Kidney epithelial cell (primary cell): ENCODE measurements at regions not wholly inside any gene's neighbourhood (a gene's known extent, or its start where the extent isn't known, plus 50 kb on each side); places are given as distances from the start of the nearest gene placed in this dataset.

Source experiments
- DNase-seq: peaks from one replicate; pipeline ENCODE4 v3.0.0-alpha.2; 2010; ENCODE audit warnings: low read depth
- H3K27me3 ChIP-seq: 2 replicates; pipeline ENCODE4 v1.6.0; 2011; ENCODE audit warnings: low read length; ENCODE audit not compliant: control insufficient read depth, insufficient read depth
- H3K36me3 ChIP-seq: 2 replicates; pipeline ENCODE4 v1.5.1; 2011; ENCODE audit warnings: low read length; ENCODE audit not compliant: control insufficient read depth, insufficient read depth
- H3K4me3 ChIP-seq: 2 replicates; pipeline ENCODE4 v1.5.1; 2011; ENCODE audit warnings: low read depth, mild to moderate bottlenecking, control low read depth, low read length
- CTCF ChIP-seq: IDR thresholded peaks from 2 replicates; pipeline ENCODE4 v1.5.1; 2011; ENCODE audit warnings: mild to moderate bottlenecking, moderate library complexity, low read length, control low read depth, inconsistent platforms; ENCODE audit not compliant: insufficient read depth, poor library complexity, severe bottlenecking

DNA sequence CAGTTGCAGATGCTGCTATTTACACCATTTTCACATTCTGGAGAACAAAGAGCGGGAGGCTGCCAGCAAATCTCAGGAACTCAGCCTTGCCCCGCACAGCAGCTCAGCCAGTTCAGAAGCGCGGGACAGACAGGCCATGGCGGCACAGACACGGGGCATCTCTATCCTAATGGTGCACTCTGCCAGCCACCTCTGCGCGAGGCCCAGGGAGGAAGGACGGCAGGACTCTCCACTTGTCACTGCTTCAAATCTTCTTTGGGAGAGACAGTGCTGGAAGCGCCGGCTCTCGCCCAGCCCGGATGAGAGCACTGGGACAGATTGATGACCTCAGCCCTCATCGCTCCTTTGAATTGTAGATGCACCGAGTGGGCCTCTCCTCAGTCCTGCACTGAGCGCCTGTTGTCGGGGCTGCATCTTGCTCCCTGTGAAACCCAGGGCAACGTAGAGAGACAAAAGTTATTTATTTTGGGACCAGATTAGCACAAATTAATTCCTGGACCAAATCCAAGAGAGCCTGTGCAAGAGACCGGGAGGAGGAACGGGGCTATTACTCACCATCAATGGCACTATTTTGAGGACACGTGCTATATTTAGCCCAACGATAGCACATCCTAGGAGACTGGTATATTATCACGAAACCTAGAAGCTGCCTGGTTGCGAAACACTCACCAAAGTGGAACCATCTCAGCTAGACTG, 211.4 kb upstream of the SMIM21 start:
- TF ChIP-seq CTCF: no peak

GRCh38 chr18:75638223-75638775, 210.8 kb upstream of the SMIM21 start:
- DNase-seq: no peak
- H3K4me3 ChIP-seq: no peak overlapping the region
- no peak for TF ChIP-seq CTCF

More for the DNA sequence above, 211.4 kb upstream of the SMIM21 start:
- no peaks in the 10 kb centered on the region for H3K27me3 ChIP-seq
- no peak for DNase-seq
- no peaks in the 10 kb centered on the region for H3K36me3 ChIP-seq
- H3K4me3 ChIP-seq: no peak overlapping the region

GRCh38 chr18:75635096-75635495, 207.6 kb upstream of the SMIM21 start:
- no peak for DNase-seq
- Histone ChIP-seq H3K36me3 (no peaks in the 10 kb centered on the region), H3K27me3 (no peaks in the 10 kb centered on the region), H3K4me3 (no peak overlapping the region)
- TF ChIP-seq CTCF: no peak

More at GRCh38 chr18:75638223-75638775, 210.8 kb upstream of the SMIM21 start:
- Histone ChIP-seq H3K27me3 (no peaks in the 10 kb centered on the region), H3K36me3 (no peaks in the 10 kb centered on the region)

- Histone ChIP-seq H3K27me3 (no peaks in the 10 kb centered on the region), H3K4me3 (no peak overlapping the region), H3K36me3 (no peaks in the 10 kb centered on the region)
- no peak for TF ChIP-seq CTCF
- no peak for DNase-seq
Observed at GRCh38 chr18:75625966-75626365, 198.5 kb upstream of the SMIM21 start.

DNA sequence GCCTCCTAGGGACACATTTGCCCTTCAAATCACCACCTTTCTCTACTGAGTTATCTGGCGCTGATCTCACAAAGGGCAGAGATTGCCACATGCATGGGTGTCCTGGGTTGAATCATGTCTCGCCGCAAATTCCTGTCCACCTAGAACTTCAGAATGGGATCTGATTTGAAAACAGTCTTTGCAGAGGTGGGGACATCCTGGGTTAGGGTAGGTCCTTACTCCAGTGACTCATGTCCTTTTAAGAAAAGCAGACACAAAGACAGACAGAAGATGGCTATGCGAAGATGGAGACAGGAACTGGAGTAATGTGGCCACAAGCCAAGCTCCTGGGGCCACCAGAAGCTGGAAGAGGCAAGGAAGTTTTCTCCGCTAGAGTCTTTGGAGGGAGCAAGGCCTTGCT, 197.4 kb upstream of the SMIM21 start:
- no peak for DNase-seq
- no peak for TF ChIP-seq CTCF
- H3K36me3 ChIP-seq: no peaks in the 10 kb centered on the region

GRCh38 chr18:75621818-75622217, 194.3 kb upstream of the SMIM21 start:
- H3K36me3 ChIP-seq: no peaks in the 10 kb centered on the region
- no peak for DNase-seq
- no peak overlapping the region for H3K4me3 ChIP-seq
- no peaks in the 10 kb centered on the region for H3K27me3 ChIP-seq
- no peak for TF ChIP-seq CTCF

More for the DNA sequence above, 197.4 kb upstream of the SMIM21 start:
- H3K27me3 ChIP-seq: no peaks in the 10 kb centered on the region
- H3K4me3 ChIP-seq: no peak overlapping the region
